ENCODE measurements at regions not wholly inside any gene's neighbourhood (a gene's known extent, or its start where the extent isn't known, plus 50 kb on each side); places are given as distances from the start of the nearest gene placed in this dataset.

DNA sequence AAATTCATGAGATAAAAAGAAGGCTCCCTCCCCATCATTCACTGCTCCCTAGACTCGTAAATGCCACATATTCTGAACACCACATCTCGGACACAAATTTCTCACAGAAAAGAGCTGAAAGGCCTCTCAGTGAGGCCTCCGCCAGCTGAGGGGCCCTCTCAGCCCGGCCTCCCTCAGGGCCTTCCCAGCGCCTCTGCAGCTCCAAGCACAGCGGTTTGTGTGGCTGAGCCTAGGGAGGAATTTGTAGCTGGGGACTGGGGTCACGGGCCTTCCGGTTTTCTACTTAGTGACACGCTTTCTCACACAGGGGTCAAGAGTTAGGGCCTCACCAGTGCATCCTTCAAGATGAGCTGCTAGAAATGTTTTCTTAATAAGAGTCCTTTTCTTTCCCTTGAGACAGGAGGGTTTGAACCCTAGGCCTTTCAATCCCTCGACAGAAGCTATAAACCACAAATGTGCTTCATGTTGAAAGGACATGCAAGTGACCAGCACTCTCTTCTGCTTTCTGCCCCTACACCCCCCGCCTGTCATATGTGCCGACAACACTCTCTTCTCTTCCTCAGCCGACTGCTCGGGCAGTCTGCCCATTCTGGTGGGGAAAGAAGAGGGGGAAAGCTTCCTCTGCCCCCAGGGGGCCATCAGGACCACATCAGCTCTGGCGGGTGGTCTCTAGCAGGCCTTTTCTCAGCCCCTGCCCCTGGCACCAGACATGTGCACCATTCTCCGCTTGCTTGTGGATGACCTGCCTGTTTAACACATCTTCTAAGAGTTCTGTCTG, 104.9 kb downstream of the CHIC2 start:
- TF ChIP-seq, protein P1, sequence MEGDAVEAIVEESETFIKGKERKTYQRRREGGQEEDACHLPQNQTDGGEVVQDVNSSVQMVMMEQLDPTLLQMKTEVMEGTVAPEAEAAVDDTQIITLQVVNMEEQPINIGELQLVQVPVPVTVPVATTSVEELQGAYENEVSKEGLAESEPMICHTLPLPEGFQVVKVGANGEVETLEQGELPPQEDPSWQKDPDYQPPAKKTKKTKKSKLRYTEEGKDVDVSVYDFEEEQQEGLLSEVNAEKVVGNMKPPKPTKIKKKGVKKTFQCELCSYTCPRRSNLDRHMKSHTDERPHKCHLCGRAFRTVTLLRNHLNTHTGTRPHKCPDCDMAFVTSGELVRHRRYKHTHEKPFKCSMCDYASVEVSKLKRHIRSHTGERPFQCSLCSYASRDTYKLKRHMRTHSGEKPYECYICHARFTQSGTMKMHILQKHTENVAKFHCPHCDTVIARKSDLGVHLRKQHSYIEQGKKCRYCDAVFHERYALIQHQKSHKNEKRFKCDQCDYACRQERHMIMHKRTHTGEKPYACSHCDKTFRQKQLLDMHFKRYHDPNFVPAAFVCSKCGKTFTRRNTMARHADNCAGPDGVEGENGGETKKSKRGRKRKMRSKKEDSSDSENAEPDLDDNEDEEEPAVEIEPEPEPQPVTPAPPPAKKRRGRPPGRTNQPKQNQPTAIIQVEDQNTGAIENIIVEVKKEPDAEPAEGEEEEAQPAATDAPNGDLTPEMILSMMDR (IDR thresholded peaks at IDR 0.05; ENCODE audit: low read depth, low read length), result no peak
- in situ Hi-C loops (cut with HindIII; ENCODE audit: low sequenced_read_pairs), result no loop called here
- DNase-seq (ENCODE audit: low read depth, low spot score), result no peak
- no peak overlapping the region for H3K4me3 ChIP-seq (ENCODE audit: low read depth, low read length)

DNA sequence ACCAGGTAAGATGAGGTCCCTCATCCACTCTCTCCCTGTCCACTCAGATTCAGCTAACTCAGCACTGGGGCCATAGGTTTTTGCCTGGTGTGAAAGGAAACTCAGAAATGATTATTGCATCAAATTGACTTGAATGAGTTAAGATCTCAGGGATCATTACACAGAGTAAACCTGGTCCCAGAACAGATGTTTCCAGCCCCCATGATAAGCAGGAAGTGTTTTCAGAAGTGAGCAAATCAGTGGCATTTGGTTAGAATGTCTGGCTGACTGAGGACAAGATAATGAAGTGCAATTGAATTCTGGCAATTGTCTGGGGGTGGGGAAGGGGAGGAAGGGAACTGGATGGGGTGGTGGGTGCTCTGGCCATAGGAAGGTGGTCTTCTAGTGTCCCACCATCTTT, 108.0 kb downstream of the CHIC2 start:
- DNase-seq (ENCODE audit: low read depth, low spot score), result no peak
- in situ Hi-C loops (cut with HindIII; ENCODE audit: low sequenced_read_pairs), result no loop called here
- TF ChIP-seq, protein P1 (IDR thresholded peaks at IDR 0.05; ENCODE audit: low read depth, low read length), result no peak
- no peak overlapping the region for H3K4me3 ChIP-seq (ENCODE audit: low read depth, low read length)

DNA sequence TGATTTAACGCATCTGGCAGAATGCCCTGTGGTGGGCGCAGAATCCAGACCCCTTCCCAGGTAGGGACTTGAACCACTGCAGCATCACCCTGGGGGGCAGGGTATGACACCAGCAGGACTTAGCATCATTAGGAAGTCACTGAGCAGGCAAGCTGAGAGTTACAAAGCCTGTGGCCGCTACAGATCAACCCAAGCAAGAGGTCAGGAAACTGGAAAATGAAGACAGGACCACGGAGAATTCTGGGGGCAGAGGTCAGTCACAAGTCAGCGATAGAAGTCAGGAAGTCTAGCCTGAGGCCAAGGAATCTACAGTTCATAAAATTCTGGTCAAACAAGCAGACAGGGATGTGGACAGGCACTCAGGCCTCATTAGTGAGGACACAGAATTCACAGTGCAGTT, 108.4 kb downstream of the CHIC2 start:
- no peak for DNase-seq (ENCODE audit: low read depth, low spot score)
- in situ Hi-C loops (cut with HindIII; ENCODE audit: low sequenced_read_pairs), result no loop called here
- no peak overlapping the region for H3K4me3 ChIP-seq (ENCODE audit: low read depth, low read length)
- TF ChIP-seq, protein P1 (IDR thresholded peaks at IDR 0.05; ENCODE audit: low read depth, low read length), result no peak

DNA sequence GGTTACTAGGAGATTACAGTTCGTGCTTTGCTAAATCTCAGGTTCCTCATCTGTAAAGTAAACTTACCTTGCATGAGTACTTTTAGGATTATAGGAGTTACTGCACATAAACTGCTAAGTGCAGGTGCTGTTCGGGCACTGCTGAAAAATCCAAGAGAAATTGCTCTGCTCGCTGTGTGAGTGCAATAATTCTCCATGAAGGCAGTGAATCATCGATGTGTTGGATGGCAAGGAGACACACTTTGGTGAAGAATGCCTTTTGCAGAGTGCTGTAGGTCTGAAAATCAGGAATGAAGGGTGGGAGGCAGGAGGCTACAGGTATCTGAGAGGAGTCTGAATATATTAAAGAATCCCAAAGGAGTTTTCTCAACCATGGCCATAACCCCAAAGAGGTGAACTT, 113.0 kb downstream of the CHIC2 start:
- H3K4me3 ChIP-seq (ENCODE audit: low read depth, low read length), result no peak overlapping the region
- TF ChIP-seq, protein P1 (IDR thresholded peaks at IDR 0.05; ENCODE audit: low read depth, low read length), result no peak
- in situ Hi-C loops (cut with HindIII; ENCODE audit: low sequenced_read_pairs), result no loop called here
- DNase-seq (ENCODE audit: low read depth, low spot score), result no peak

DNA sequence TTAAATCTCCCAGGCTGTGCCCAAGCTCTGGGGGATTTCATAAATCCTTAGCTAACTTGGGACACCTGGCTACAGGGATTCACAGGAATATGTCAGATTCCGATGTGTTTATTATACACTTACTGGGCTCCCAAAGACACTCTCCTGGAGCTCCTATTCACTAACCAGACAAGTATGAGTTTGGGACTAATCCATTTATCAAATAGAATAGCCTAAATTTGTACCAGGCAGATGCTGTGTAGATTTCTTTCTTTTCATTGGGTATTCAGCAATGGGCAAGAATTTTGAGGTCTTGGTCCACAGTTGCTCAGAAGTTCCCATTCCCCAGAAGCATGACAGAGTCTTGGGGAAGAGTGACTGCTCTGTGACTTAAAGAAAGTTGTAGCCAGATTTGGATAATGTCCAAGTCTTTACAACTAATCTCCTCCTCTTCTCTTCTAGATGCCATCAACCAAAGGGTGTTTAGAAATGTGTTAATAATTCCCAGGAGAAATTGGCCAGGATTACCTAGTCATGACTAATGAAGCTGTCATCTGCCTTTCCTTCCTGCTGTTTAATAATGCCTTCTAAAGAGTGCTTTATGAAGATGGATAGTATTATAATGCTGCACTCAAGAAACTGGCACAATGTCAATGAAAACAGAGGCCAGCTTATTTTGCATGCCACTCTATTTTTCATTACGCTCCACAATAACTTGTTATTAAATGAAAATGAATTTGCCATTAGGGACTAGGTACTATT, 120.9 kb downstream of the CHIC2 start:
- peak; percentile 78 for DNase-seq (ENCODE audit: low read depth, low spot score)
- in situ Hi-C loops (cut with HindIII; ENCODE audit: low sequenced_read_pairs), result no loop called here
- no peak overlapping the region for H3K4me3 ChIP-seq (ENCODE audit: low read depth, low read length)
- TF ChIP-seq, protein P1 (IDR thresholded peaks at IDR 0.05; ENCODE audit: low read depth, low read length), result no peak

DNA sequence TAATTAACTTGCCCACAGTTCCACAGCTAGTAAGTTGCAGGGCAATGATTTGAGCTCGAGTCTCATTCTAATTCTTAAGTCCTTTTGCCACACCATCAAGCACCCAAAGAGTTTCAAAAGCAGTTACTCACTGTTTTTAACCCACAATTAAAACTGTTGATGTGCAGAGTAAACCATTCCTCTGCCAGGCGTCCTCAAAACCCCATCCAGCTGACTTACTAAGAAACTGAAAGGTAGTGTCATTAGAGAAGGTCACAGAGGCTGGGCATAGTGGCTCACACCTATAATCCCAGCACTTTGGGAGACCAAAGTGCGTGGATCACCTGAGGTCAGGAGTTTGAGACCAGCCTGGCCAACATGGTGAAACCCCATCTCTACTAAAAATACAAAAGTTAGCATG, 121.7 kb downstream of the CHIC2 start:
- in situ Hi-C loops (cut with HindIII; ENCODE audit: low sequenced_read_pairs), result no loop called here
- H3K4me3 ChIP-seq (ENCODE audit: low read depth, low read length), result no peak overlapping the region
- no peak for DNase-seq (ENCODE audit: low read depth, low spot score)
- TF ChIP-seq, protein P1 (IDR thresholded peaks at IDR 0.05; ENCODE audit: low read depth, low read length), result no peak

Measured in astrocyte of the spinal cord (primary cell).